GM23248 (cell line): ENCODE measurements at regions not wholly inside any gene's neighbourhood (a gene's known extent, or its start where the extent isn't known, plus 50 kb on each side); places are given as distances from the start of the nearest gene placed in this dataset.

Experiments
- EZH2 ChIP-seq: fragments of 200-600 bp; sonication (generic); IDR thresholded peaks from 2 replicates; pipeline ENCODE4 v1.6.1; 2018; ENCODE audit warnings: antibody characterized with exemption, mild to moderate bottlenecking; ENCODE audit not compliant: insufficient read depth, poor library complexity, severe bottlenecking
- EZH2phosphoT487 ChIP-seq: fragments of 200-600 bp; sonication (generic); IDR thresholded peaks from 2 replicates; pipeline ENCODE4 v1.6.1; 2018; ENCODE audit warnings: antibody characterized with exemption, moderate library complexity, mild to moderate bottlenecking, low read depth; ENCODE audit not compliant: insufficient read depth

DNA sequence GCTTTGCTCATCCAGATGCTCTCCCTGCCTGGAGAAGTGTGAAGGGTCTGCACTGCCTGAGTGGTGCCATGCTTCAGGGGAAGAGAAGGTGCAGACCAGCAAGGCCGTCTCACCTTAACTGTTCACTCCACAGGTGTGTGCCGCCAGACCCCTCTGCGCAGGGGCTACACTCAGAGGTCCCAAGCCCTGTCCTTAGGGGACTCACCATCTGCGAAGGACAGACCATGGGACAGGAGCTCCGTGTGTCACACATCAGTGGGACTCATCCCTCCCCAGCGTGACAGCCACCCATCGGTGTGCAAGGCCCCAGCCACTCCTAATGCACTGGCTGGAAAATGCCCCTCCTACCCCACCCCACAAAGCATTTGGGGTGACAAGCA is 142.9 kb downstream of the OLFM1 start:
- TF ChIP-seq EZH2phosphoT487 = no peak
- TF ChIP-seq EZH2 = no peak
